ENCODE measurements at regions not wholly inside any gene's neighbourhood (a gene's known extent, or its start where the extent isn't known, plus 50 kb on each side); places are given as distances from the start of the nearest gene placed in this dataset.

DNA sequence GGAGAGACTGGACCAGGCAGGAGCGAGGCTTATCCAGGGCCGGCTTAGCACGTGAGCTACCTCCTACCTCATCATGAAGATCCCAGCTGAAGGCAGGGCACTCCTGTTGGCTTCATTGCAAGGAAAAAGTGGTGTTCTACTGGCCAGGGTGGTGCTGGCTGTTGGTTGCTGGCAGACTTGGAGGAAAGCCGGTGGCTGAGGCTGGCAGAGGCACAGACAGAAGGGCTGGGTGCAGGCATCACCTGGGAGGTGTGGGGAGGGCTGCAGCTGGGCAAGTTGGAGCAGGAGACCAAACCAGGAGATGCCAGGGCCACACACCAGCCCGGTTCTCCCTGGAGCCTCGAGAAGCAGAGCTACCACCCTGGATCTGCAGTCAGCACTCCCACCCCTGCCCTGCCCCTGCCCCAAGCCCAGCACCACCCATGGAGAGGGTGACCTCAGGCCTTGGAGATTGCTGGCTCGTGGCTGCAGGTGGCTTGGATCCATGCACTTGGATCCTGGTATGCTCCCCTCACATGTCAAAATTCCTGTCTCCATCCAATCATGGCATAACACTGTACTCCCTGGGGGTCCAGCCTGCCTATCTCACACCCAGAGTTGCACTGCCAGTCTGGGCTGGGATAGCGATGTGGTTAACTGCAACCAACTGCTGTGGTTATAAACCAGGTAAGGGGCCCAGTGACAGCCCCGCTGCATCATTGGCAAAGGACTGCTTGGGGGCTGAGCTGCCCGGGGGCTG lies 49.7 kb downstream of the GLI2 start:
- Histone ChIP-seq H3K36me3 (ENCODE audit: control insufficient read depth, insufficient read depth, low read length) (no peaks in the 10 kb centered on the region), H3K4me1 (ENCODE audit: control insufficient read depth, insufficient read depth, low read length) (peaks cover 14% of the 10 kb centered on the region), H3K9ac (ENCODE audit: extremely low read depth, low read length, poor library complexity, severe bottlenecking) (no peak overlapping the region), H3K9me3 (ENCODE audit: control insufficient read depth, low read length) (no peaks in the 10 kb centered on the region), H3K27ac (ENCODE audit: low read depth, low read length) (no peak overlapping the region), H3K4me3 (ENCODE audit: low read length) (no peak overlapping the region), H3K27me3 (ENCODE audit: control insufficient read depth, insufficient read depth, low read length, poor library complexity, severe bottlenecking) (no peaks in the 10 kb centered on the region)
- H3K9me3 Mint-ChIP-seq, result no peaks in the 10 kb centered on the region
- DNase-seq, result peak; percentile 67
- WGBS, 2 experiments (ENCODE audit: insufficient coverage in 1 of 2, insufficient read length in 1 of 2), result 86 to 92% methylated on average over 4 to 10 of the region's 10 CpGs
- H3K36me3 Mint-ChIP-seq (ENCODE audit: low read depth), result no peaks in the 10 kb centered on the region
- TF ChIP-seq, protein P1, sequence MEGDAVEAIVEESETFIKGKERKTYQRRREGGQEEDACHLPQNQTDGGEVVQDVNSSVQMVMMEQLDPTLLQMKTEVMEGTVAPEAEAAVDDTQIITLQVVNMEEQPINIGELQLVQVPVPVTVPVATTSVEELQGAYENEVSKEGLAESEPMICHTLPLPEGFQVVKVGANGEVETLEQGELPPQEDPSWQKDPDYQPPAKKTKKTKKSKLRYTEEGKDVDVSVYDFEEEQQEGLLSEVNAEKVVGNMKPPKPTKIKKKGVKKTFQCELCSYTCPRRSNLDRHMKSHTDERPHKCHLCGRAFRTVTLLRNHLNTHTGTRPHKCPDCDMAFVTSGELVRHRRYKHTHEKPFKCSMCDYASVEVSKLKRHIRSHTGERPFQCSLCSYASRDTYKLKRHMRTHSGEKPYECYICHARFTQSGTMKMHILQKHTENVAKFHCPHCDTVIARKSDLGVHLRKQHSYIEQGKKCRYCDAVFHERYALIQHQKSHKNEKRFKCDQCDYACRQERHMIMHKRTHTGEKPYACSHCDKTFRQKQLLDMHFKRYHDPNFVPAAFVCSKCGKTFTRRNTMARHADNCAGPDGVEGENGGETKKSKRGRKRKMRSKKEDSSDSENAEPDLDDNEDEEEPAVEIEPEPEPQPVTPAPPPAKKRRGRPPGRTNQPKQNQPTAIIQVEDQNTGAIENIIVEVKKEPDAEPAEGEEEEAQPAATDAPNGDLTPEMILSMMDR (conservative IDR thresholded peaks at IDR 0.05), result no peak
- H3K27me3 Mint-ChIP-seq (ENCODE audit: insufficient read depth), result peaks cover 12% of the 10 kb centered on the region
- no peak overlapping the region for H3K4me3 Mint-ChIP-seq
- H3K4me1 Mint-ChIP-seq, result peaks cover 37% of the 10 kb centered on the region
- peak overlapping the region; percentile 78 for H3K27ac Mint-ChIP-seq

GRCh38 chr2:120786038-120786960 lies 50.6 kb downstream of the GLI2 start:
- Mint-ChIP-seq H3K27ac (peak overlapping the region; percentile 85), H3K36me3 (ENCODE audit: low read depth) (no peaks in the 10 kb centered on the region), H3K27me3 (ENCODE audit: insufficient read depth) (peaks cover 12% of the 10 kb centered on the region), H3K9me3 (no peaks in the 10 kb centered on the region), H3K4me1 (peaks cover 41% of the 10 kb centered on the region), H3K4me3 (no peak overlapping the region)
- Histone ChIP-seq H3K4me3 (ENCODE audit: low read length) (no peak overlapping the region), H3K36me3 (ENCODE audit: control insufficient read depth, insufficient read depth, low read length) (no peaks in the 10 kb centered on the region), H3K27me3 (ENCODE audit: control insufficient read depth, insufficient read depth, low read length, poor library complexity, severe bottlenecking) (no peaks in the 10 kb centered on the region), H3K27ac (ENCODE audit: low read depth, low read length) (no peak overlapping the region), H3K4me1 (ENCODE audit: control insufficient read depth, insufficient read depth, low read length) (peaks cover 16% of the 10 kb centered on the region), H3K9me3 (ENCODE audit: control insufficient read depth, low read length) (no peaks in the 10 kb centered on the region), H3K9ac (ENCODE audit: extremely low read depth, low read length, poor library complexity, severe bottlenecking) (no peak overlapping the region)
- peak; percentile 83 for DNase-seq
- 73 to 74% methylated on average over 8 to 13 of the region's 13 CpGs for WGBS, 2 experiments (ENCODE audit: insufficient coverage in 1 of 2, insufficient read length in 1 of 2)
- TF ChIP-seq, protein P1 (conservative IDR thresholded peaks at IDR 0.05), result no peak

- Histone ChIP-seq H3K4me3 (ENCODE audit: low read length) (no peak overlapping the region), H3K27me3 (ENCODE audit: control insufficient read depth, insufficient read depth, low read length, poor library complexity, severe bottlenecking) (no peaks in the 10 kb centered on the region), H3K9ac (ENCODE audit: extremely low read depth, low read length, poor library complexity, severe bottlenecking) (no peak overlapping the region), H3K36me3 (ENCODE audit: control insufficient read depth, insufficient read depth, low read length) (no peaks in the 10 kb centered on the region), H3K27ac (ENCODE audit: low read depth, low read length) (peak overlapping the region; percentile 69), H3K9me3 (ENCODE audit: control insufficient read depth, low read length) (no peaks in the 10 kb centered on the region), H3K4me1 (ENCODE audit: control insufficient read depth, insufficient read depth, low read length) (peaks cover 16% of the 10 kb centered on the region)
- Mint-ChIP-seq H3K27me3 (ENCODE audit: insufficient read depth) (peaks cover 12% of the 10 kb centered on the region), H3K27ac (peak overlapping the region; percentile 85), H3K9me3 (no peaks in the 10 kb centered on the region), H3K4me1 (peaks cover 51% of the 10 kb centered on the region), H3K4me3 (no peak overlapping the region), H3K36me3 (ENCODE audit: low read depth) (no peaks in the 10 kb centered on the region)
- 84 to 86% methylated on average over 13 to 15 of the region's 15 CpGs for WGBS, 2 experiments (ENCODE audit: insufficient coverage in 1 of 2, insufficient read length in 1 of 2)
- TF ChIP-seq, protein P1 (conservative IDR thresholded peaks at IDR 0.05), result no peak
- DNase-seq, result no peak
These were observed 51.6 kb downstream of the GLI2 start for GRCh38 chr2:120787111-120787821.
